Neural progenitor cell (in vitro differentiated cells): ENCODE measurements at regions not wholly inside any gene's neighbourhood (a gene's known extent, or its start where the extent isn't known, plus 50 kb on each side); places are given as distances from the start of the nearest gene placed in this dataset.

Experiments used
- EZH2 ChIP-seq: fragments of 200-600 bp; sonication (generic); IDR thresholded peaks from 2 replicates; pipeline ENCODE4 v1.6.1; 2017; ENCODE audit warnings: antibody characterized with exemption, mild to moderate bottlenecking, moderate library complexity
- TF ChIP-seq, protein P1 (sequence below): fragments of 200-600 bp; sonication (generic); IDR thresholded peaks from 2 replicates; pipeline ENCODE4 v1.5.1; 2017; ENCODE audit warnings: antibody characterized with exemption, mild to moderate bottlenecking

- TF ChIP-seq, protein P1, sequence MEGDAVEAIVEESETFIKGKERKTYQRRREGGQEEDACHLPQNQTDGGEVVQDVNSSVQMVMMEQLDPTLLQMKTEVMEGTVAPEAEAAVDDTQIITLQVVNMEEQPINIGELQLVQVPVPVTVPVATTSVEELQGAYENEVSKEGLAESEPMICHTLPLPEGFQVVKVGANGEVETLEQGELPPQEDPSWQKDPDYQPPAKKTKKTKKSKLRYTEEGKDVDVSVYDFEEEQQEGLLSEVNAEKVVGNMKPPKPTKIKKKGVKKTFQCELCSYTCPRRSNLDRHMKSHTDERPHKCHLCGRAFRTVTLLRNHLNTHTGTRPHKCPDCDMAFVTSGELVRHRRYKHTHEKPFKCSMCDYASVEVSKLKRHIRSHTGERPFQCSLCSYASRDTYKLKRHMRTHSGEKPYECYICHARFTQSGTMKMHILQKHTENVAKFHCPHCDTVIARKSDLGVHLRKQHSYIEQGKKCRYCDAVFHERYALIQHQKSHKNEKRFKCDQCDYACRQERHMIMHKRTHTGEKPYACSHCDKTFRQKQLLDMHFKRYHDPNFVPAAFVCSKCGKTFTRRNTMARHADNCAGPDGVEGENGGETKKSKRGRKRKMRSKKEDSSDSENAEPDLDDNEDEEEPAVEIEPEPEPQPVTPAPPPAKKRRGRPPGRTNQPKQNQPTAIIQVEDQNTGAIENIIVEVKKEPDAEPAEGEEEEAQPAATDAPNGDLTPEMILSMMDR: no peak
- TF ChIP-seq EZH2: no peak
Observed at GRCh38 chr13:92941167-92941566, 285.4 kb upstream of the GPC6 start.
